ENCODE measurements at regions not wholly inside any gene's neighbourhood (a gene's known extent, or its start where the extent isn't known, plus 50 kb on each side); places are given as distances from the start of the nearest gene placed in this dataset.

DNA sequence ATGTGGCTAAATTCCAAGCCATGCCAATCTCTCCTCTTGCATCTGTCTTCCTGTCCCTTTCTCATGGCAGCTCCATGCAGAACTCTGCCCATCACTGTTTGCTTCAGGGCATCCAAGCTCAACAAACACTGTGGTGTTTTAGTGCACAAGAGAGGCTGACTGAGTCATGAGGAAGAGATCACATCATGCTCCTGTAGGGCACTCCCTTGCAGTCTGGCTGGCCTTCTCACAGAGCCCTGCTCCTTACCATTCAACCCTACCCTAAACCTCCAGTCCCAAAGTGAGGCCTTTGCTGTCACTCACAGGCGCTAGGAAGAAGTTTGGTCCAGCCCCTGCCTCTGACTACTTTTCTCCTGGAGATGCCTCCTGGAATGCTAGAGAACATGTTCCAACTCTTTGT is 194.0 kb downstream of the LRATD1 start:
- Histone ChIP-seq H3K14ac (ENCODE audit: low read length in 2 of 2) (no peak overlapping the region), H2AK5ac (ENCODE audit: low read length, severe bottlenecking) (no peak overlapping the region), H3K27me3 (ENCODE audit: control insufficient read depth in 1 of 2, insufficient read depth in 1 of 2, low read length in 2 of 2) (no peaks in the 10 kb centered on the region), H3K79me1 (replicated peaks; ENCODE audit: low read length, poor library complexity, severe bottlenecking) (no peaks in the 10 kb centered on the region), H3K36me3 (ENCODE audit: control insufficient read depth in 1 of 2, insufficient read depth in 2 of 2, low read depth in 1 of 2, low read length in 2 of 2) (no peaks in the 10 kb centered on the region), H4K8ac (ENCODE audit: low read length) (no peak overlapping the region), H2BK15ac (ENCODE audit: low read depth, poor library complexity, severe bottlenecking) (no peak overlapping the region), H3K4me2 (ENCODE audit: low read length, poor library complexity, severe bottlenecking) (no peak overlapping the region), H2BK5ac (ENCODE audit: low read depth, low read length, poor library complexity, severe bottlenecking) (no peak overlapping the region), H3K4me3 (ENCODE audit: insufficient read depth in 1 of 2, low read depth in 1 of 2, low read length in 2 of 2) (no peak overlapping the region), H2AFZ (ENCODE audit: low read depth, low read length) (no peak overlapping the region), H2BK12ac (ENCODE audit: low read length in 2 of 2) (no peak overlapping the region), H3K9me3 (ENCODE audit: control insufficient read depth, low read length) (no peaks in the 10 kb centered on the region), H3K27ac (ENCODE audit: low read length, poor library complexity, severe bottlenecking) (no peak overlapping the region), H3K23ac (ENCODE audit: low read length in 2 of 2) (no peak overlapping the region), H3K18ac (ENCODE audit: low read depth in 1 of 2, low read length in 2 of 2) (no peak overlapping the region), H3K4ac (ENCODE audit: low read depth in 1 of 2, low read length in 2 of 2) (no peak overlapping the region), H2BK120ac (ENCODE audit: low read depth, low read length) (no peak overlapping the region), H3K9ac (ENCODE audit: low read length) (no peak overlapping the region), H4K91ac (ENCODE audit: low read length) (no peak overlapping the region), H3K4me1 (ENCODE audit: control insufficient read depth, insufficient read depth, low read depth, low read length) (no peaks in the 10 kb centered on the region)
- 69% methylated on average over 1 of the region's 1 CpG for WGBS
- no peak for DNase-seq

DNA sequence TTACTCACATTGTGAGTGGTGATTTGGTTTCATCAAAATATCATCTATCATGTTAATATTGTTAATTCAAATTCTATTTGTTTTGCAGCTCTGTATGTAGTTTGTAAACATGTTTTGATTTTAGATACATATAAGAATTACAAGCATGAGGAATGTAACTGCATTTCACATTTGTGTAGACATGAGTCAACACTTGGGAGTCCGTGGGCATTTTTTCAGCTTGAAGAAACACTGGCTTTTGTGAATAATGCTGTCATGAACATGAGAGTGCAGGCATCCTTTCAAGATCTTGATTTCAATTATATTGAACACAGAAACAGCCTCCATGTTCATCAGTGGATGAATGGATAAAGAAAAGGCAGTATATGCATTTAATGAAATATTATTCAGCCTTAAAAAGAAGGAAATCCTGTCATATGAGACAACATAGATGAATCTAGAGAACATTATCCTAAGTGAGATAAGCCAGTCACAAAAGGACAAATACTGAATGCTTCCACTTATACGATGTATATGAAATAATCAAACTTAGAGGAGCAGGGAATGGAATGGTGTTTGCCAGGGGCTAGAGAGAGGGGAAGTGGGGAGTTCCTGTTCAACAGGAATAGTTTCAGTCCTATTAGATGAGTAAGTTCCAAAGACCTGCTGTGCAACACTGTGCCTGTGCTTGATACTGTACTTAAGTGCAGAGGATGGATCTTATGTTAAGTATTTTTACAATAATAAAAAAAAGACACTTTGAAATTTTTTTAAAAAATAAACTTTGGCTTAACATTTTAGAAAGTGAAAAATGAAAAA is 194.9 kb downstream of the LRATD1 start:
- H4K91ac ChIP-seq (ENCODE audit: low read length): no peak overlapping the region
- H3K79me1 ChIP-seq (replicated peaks; ENCODE audit: low read length, poor library complexity, severe bottlenecking): no peaks in the 10 kb centered on the region
- H2AK5ac ChIP-seq (ENCODE audit: low read length, severe bottlenecking): no peak overlapping the region
- no peak overlapping the region for H4K8ac ChIP-seq (ENCODE audit: low read length)
- H3K36me3 ChIP-seq (ENCODE audit: control insufficient read depth in 1 of 2, insufficient read depth in 2 of 2, low read depth in 1 of 2, low read length in 2 of 2): no peaks in the 10 kb centered on the region
- no peak overlapping the region for H3K4me3 ChIP-seq (ENCODE audit: insufficient read depth in 1 of 2, low read depth in 1 of 2, low read length in 2 of 2)
- H3K27me3 ChIP-seq (ENCODE audit: control insufficient read depth in 1 of 2, insufficient read depth in 1 of 2, low read length in 2 of 2): no peaks in the 10 kb centered on the region
- no peak overlapping the region for H3K14ac ChIP-seq (ENCODE audit: low read length in 2 of 2)
- no peak overlapping the region for H2AFZ ChIP-seq (ENCODE audit: low read depth, low read length)
- H2BK15ac ChIP-seq (ENCODE audit: low read depth, poor library complexity, severe bottlenecking): no peak overlapping the region
- H2BK5ac ChIP-seq (ENCODE audit: low read depth, low read length, poor library complexity, severe bottlenecking): no peak overlapping the region
- H3K27ac ChIP-seq (ENCODE audit: low read length, poor library complexity, severe bottlenecking): no peak overlapping the region
- H3K23ac ChIP-seq (ENCODE audit: low read length in 2 of 2): no peak overlapping the region
- H3K18ac ChIP-seq (ENCODE audit: low read depth in 1 of 2, low read length in 2 of 2): no peak overlapping the region
- DNase-seq: no peak
- H2BK120ac ChIP-seq (ENCODE audit: low read depth, low read length): no peak overlapping the region
- no peak overlapping the region for H3K9ac ChIP-seq (ENCODE audit: low read length)
- H3K4ac ChIP-seq (ENCODE audit: low read depth in 1 of 2, low read length in 2 of 2): no peak overlapping the region
- no peak overlapping the region for H3K4me2 ChIP-seq (ENCODE audit: low read length, poor library complexity, severe bottlenecking)
- no peak overlapping the region for H2BK12ac ChIP-seq (ENCODE audit: low read length in 2 of 2)
- H3K9me3 ChIP-seq (ENCODE audit: control insufficient read depth, low read length): no peaks in the 10 kb centered on the region
- 77% methylated on average over 2 of the region's 2 CpGs for WGBS
- no peaks in the 10 kb centered on the region for H3K4me1 ChIP-seq (ENCODE audit: control insufficient read depth, insufficient read depth, low read depth, low read length)

DNA sequence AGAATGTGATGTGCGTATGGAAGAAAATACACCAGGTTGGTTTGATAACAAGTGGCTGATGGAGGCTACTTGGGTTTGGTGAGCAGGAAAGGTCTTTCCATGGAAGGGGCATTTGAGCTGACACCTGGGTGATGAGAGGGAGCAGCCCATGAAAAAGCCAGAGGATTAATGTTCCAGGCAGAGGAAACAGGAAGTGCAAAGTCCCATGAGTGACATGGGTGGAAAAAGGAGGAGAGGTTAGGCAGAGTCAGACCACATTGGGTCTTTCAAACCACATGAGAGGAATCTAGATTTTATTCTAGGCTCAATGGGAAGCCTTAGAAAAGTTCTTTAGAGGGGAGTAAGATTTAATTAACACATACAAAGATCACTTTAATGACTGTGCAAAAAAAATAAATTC is 195.7 kb downstream of the LRATD1 start:
- no peak overlapping the region for H2BK5ac ChIP-seq (ENCODE audit: low read depth, low read length, poor library complexity, severe bottlenecking)
- WGBS: 51% methylated on average over 1 of the region's 1 CpG
- H3K27me3 ChIP-seq (ENCODE audit: control insufficient read depth in 1 of 2, insufficient read depth in 1 of 2, low read length in 2 of 2): no peaks in the 10 kb centered on the region
- no peak for DNase-seq
- H3K9me3 ChIP-seq (ENCODE audit: control insufficient read depth, low read length): no peaks in the 10 kb centered on the region
- H3K4ac ChIP-seq (ENCODE audit: low read depth in 1 of 2, low read length in 2 of 2): no peak overlapping the region
- no peaks in the 10 kb centered on the region for H3K4me1 ChIP-seq (ENCODE audit: control insufficient read depth, insufficient read depth, low read depth, low read length)
- H2BK12ac ChIP-seq (ENCODE audit: low read length in 2 of 2): no peak overlapping the region
- no peak overlapping the region for H3K4me3 ChIP-seq (ENCODE audit: insufficient read depth in 1 of 2, low read depth in 1 of 2, low read length in 2 of 2)
- H3K18ac ChIP-seq (ENCODE audit: low read depth in 1 of 2, low read length in 2 of 2): no peak overlapping the region
- no peak overlapping the region for H3K27ac ChIP-seq (ENCODE audit: low read length, poor library complexity, severe bottlenecking)
- H3K23ac ChIP-seq (ENCODE audit: low read length in 2 of 2): no peak overlapping the region
- H2AFZ ChIP-seq (ENCODE audit: low read depth, low read length): no peak overlapping the region
- no peaks in the 10 kb centered on the region for H3K36me3 ChIP-seq (ENCODE audit: control insufficient read depth in 1 of 2, insufficient read depth in 2 of 2, low read depth in 1 of 2, low read length in 2 of 2)
- H2AK5ac ChIP-seq (ENCODE audit: low read length, severe bottlenecking): no peak overlapping the region
- H3K4me2 ChIP-seq (ENCODE audit: low read length, poor library complexity, severe bottlenecking): no peak overlapping the region
- no peak overlapping the region for H3K9ac ChIP-seq (ENCODE audit: low read length)
- H3K79me1 ChIP-seq (replicated peaks; ENCODE audit: low read length, poor library complexity, severe bottlenecking): no peaks in the 10 kb centered on the region
- no peak overlapping the region for H4K8ac ChIP-seq (ENCODE audit: low read length)
- H2BK120ac ChIP-seq (ENCODE audit: low read depth, low read length): no peak overlapping the region
- H3K14ac ChIP-seq (ENCODE audit: low read length in 2 of 2): no peak overlapping the region
- no peak overlapping the region for H4K91ac ChIP-seq (ENCODE audit: low read length)
- no peak overlapping the region for H2BK15ac ChIP-seq (ENCODE audit: low read depth, poor library complexity, severe bottlenecking)

DNA sequence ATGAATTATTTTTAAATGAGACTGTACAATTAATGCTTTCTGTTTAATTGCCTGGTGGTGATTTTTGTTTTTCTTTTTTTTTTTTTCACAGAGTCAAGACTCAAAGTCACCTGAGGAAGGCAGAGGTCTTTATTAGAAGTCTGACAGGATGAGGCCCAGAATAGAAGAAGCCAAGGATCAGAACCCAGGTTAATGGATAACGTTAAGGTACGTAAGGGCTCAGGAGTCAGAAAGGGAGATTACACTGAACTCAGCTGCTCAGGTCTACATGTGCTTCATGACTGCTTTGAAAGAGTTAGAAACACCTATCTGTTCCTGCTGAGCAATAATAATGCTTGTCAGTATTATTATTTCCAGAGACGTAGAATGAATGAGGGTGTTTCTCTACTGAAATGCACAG is 196.5 kb downstream of the LRATD1 start:
- Histone ChIP-seq H2AFZ (ENCODE audit: low read depth, low read length) (no peak overlapping the region), H3K27ac (ENCODE audit: low read length, poor library complexity, severe bottlenecking) (no peak overlapping the region), H3K23ac (ENCODE audit: low read length in 2 of 2) (no peak overlapping the region), H3K4ac (ENCODE audit: low read depth in 1 of 2, low read length in 2 of 2) (no peak overlapping the region), H3K4me3 (ENCODE audit: insufficient read depth in 1 of 2, low read depth in 1 of 2, low read length in 2 of 2) (no peak overlapping the region), H3K9me3 (ENCODE audit: control insufficient read depth, low read length) (no peaks in the 10 kb centered on the region), H3K14ac (ENCODE audit: low read length in 2 of 2) (no peak overlapping the region), H4K8ac (ENCODE audit: low read length) (no peak overlapping the region), H2BK5ac (ENCODE audit: low read depth, low read length, poor library complexity, severe bottlenecking) (no peak overlapping the region), H3K18ac (ENCODE audit: low read depth in 1 of 2, low read length in 2 of 2) (no peak overlapping the region), H4K91ac (ENCODE audit: low read length) (no peak overlapping the region), H2BK12ac (ENCODE audit: low read length in 2 of 2) (no peak overlapping the region), H3K79me1 (replicated peaks; ENCODE audit: low read length, poor library complexity, severe bottlenecking) (no peaks in the 10 kb centered on the region), H2AK5ac (ENCODE audit: low read length, severe bottlenecking) (no peak overlapping the region), H3K36me3 (ENCODE audit: control insufficient read depth in 1 of 2, insufficient read depth in 2 of 2, low read depth in 1 of 2, low read length in 2 of 2) (no peaks in the 10 kb centered on the region), H2BK120ac (ENCODE audit: low read depth, low read length) (no peak overlapping the region), H2BK15ac (ENCODE audit: low read depth, poor library complexity, severe bottlenecking) (no peak overlapping the region), H3K4me1 (ENCODE audit: control insufficient read depth, insufficient read depth, low read depth, low read length) (no peaks in the 10 kb centered on the region), H3K4me2 (ENCODE audit: low read length, poor library complexity, severe bottlenecking) (no peak overlapping the region), H3K27me3 (ENCODE audit: control insufficient read depth in 1 of 2, insufficient read depth in 1 of 2, low read length in 2 of 2) (no peaks in the 10 kb centered on the region), H3K9ac (ENCODE audit: low read length) (no peak overlapping the region)
- no peak for DNase-seq
- WGBS: 100% methylated on average over 2 of the region's 3 CpGs

Measured in mesenchymal stem cell (in vitro differentiated cells and primary cell).